ENCODE measurements at regions not wholly inside any gene's neighbourhood (a gene's known extent, or its start where the extent isn't known, plus 50 kb on each side); places are given as distances from the start of the nearest gene placed in this dataset.
A peak's percentile ranks its signal among the peaks of the same experiment; 100 is the strongest.

DNA sequence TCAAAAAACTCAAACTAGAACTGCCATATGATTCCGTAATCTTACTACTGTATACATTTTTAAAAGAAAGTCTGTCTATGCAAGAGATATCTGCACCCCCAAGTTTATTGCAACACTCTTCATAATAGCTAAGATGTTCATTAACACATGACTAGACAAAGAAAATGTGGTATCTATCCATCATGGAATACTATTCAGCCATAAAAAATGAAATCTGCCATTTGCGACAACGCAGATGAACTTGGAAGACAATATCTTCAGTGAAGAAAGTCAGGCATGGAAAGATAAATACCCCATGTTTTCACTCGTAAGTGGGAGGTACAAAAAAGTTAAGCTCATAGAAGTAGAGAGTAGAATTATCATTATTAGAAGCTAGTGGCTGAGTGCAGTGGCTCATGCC, 87.3 kb upstream of the DHRSX start:
- no peak overlapping the region for H3K4me3 ChIP-seq (ENCODE audit: control insufficient read depth in 1 of 7, extremely low read depth in 1 of 7, insufficient read depth in 4 of 7, low read depth in 2 of 7, low read length in 6 of 7)
- CTCF ChIA-PET: no interaction called here
- peaks cover 0 to 29% (median 16%) of the 10 kb centered on the region in 5 experiments for H3K27me3 ChIP-seq (replicated peaks in 2 of 5; ENCODE audit: control insufficient read depth in 4 of 5, insufficient read depth in 5 of 5, low read length in 4 of 5)
- H3K27ac ChIP-seq (ENCODE audit: insufficient read depth in 1 of 2, low read depth in 1 of 2, low read length in 2 of 2, poor library complexity in 1 of 2, severe bottlenecking in 2 of 2): no peak overlapping the region
- peaks cover 0 to 2% (median 0%) of the 10 kb centered on the region in 5 experiments for H3K9me3 ChIP-seq (ENCODE audit: control extremely low read depth in 1 of 5, control insufficient read depth in 4 of 5, insufficient read depth in 2 of 5, low read depth in 1 of 5, low read length in 4 of 5)
- H3K4me1 ChIP-seq (ENCODE audit: control extremely low read depth in 1 of 4, control insufficient read depth in 4 of 4, insufficient read depth in 4 of 4, low read length in 3 of 4): peaks cover 0 to 11% (median 5%) of the 10 kb centered on the region in 4 experiments
- POLR2A ChIA-PET: no interaction called here
- no peak for DNase-seq
- WGBS (ENCODE audit: insufficient coverage): 100% methylated on average over 1 of the region's 4 CpGs
- no peaks in the 10 kb centered on the region for H3K36me3 ChIP-seq (ENCODE audit: control insufficient read depth in 4 of 4, insufficient read depth in 4 of 4, low read length in 3 of 4)

DNA sequence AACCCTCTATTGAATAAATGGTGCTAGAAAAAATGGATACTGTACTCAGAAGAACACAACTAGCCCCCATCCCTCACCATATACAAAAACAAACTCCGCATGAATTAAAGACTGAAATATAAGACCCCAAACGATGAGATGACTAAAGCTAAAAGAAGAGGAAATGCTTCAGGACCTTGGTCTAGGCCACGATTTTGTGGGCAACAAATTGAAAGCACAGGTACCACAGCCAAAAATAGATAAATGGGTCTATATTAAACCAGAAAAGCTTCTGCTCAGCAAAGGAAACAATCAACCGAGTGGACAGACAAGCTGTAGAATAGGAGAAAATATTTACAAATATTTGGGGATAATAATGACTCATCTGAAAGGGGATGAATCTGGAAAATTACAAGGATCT, 86.4 kb upstream of the DHRSX start:
- WGBS (ENCODE audit: insufficient coverage): 37% methylated on average over 3 of the region's 4 CpGs
- DNase-seq: peak in 2 of 3 donors; percentile 32
- H3K27ac ChIP-seq (ENCODE audit: insufficient read depth in 1 of 2, low read depth in 1 of 2, low read length in 2 of 2, poor library complexity in 1 of 2, severe bottlenecking in 2 of 2): no peak overlapping the region
- peaks cover 0 to 11% (median 7%) of the 10 kb centered on the region in 4 experiments for H3K4me1 ChIP-seq (ENCODE audit: control extremely low read depth in 1 of 4, control insufficient read depth in 4 of 4, insufficient read depth in 4 of 4, low read length in 3 of 4)
- ChIA-PET CTCF (no interaction called here), POLR2A (no interaction called here)
- H3K27me3 ChIP-seq (replicated peaks in 2 of 5; ENCODE audit: control insufficient read depth in 4 of 5, insufficient read depth in 5 of 5, low read length in 4 of 5): peaks cover 0 to 38% (median 24%) of the 10 kb centered on the region in 5 experiments
- H3K9me3 ChIP-seq (ENCODE audit: control extremely low read depth in 1 of 5, control insufficient read depth in 4 of 5, insufficient read depth in 2 of 5, low read depth in 1 of 5, low read length in 4 of 5): peaks cover 0 to 2% (median 0%) of the 10 kb centered on the region in 5 experiments
- no peaks in the 10 kb centered on the region for H3K36me3 ChIP-seq (ENCODE audit: control insufficient read depth in 4 of 4, insufficient read depth in 4 of 4, low read length in 3 of 4)
- no peak overlapping the region for H3K4me3 ChIP-seq (ENCODE audit: control insufficient read depth in 1 of 7, extremely low read depth in 1 of 7, insufficient read depth in 4 of 7, low read depth in 2 of 7, low read length in 6 of 7)

DNA sequence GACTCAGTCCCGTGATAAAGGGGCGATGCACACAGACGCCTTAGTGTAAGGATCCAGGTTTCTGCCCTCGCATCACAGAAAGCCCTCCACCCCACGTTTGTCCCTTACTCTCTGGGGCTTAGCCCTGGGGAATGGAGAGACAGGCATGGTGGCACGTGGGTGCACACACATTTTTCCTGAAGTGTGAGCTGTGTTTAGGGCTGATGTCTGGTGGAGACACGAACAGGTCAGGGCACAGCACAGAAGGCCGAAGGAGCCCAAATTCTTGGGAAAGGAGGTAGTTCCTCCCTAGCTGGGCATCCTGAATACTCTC, 84.3 kb upstream of the DHRSX start:
- Histone ChIP-seq H3K27ac (ENCODE audit: insufficient read depth in 1 of 2, low read depth in 1 of 2, low read length in 2 of 2, poor library complexity in 1 of 2, severe bottlenecking in 2 of 2) (no peak overlapping the region), H3K9me3 (ENCODE audit: control extremely low read depth in 1 of 5, control insufficient read depth in 4 of 5, insufficient read depth in 2 of 5, low read depth in 1 of 5, low read length in 4 of 5) (peaks cover 0 to 2% (median 0%) of the 10 kb centered on the region in 5 experiments), H3K4me3 (ENCODE audit: control insufficient read depth in 1 of 7, extremely low read depth in 1 of 7, insufficient read depth in 4 of 7, low read depth in 2 of 7, low read length in 6 of 7) (no peak overlapping the region), H3K27me3 (replicated peaks in 2 of 5; ENCODE audit: control insufficient read depth in 4 of 5, insufficient read depth in 5 of 5, low read length in 4 of 5) (peaks cover 0 to 57% (median 32%) of the 10 kb centered on the region in 5 experiments), H3K36me3 (ENCODE audit: control insufficient read depth in 4 of 4, insufficient read depth in 4 of 4, low read length in 3 of 4) (no peaks in the 10 kb centered on the region), H3K4me1 (ENCODE audit: control extremely low read depth in 1 of 4, control insufficient read depth in 4 of 4, insufficient read depth in 4 of 4, low read length in 3 of 4) (peaks cover 0 to 11% (median 7%) of the 10 kb centered on the region in 4 experiments)
- ChIA-PET POLR2A (no interaction called here), CTCF (no interaction called here)
- WGBS (ENCODE audit: insufficient coverage): 81% methylated on average over 7 of the region's 8 CpGs
- DNase-seq: no peak

DNA sequence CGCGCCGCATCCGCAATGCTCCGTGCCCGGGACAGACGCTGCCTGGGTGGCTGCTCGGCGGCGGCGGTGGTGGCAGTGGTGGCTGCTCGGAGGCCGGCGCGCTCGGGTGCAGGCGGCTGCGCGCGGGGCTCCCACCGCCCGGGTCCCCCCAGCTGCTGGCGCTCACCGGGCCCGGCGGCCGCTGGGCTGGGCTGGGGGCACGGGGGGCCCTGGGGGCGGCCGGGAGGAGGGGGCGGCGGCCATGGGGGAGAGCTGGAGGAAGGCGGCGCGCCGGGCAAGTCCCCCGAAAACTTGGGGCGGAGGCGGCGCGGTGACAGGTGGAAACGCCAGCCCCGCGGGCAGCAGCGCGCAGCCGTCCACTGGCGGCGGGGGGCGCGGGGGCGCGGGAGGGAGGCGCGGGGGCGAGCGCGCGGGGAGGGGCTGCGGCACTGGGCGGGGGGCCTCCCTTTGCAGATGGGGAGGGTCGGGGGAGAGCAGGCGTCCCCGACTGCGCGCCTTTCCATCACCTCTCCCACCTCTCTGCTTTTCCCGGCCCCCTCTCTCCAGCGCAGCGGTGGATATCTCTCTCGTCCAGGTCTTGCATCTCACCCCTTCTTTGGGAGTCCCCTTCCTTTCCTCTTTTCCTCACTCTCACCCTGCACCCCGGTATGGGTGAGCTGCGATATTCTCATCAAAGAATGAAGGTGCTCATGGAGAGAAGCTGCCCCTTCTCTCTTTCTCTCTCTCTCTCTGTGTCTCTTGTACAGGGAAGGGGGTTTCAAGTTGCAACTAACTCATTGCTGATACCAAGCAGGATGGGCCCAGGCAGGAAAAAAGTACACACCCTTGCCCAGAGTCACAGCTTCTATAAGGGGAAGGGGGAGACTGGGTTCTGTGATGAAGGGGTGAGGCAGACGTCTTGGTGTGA, 83.7 kb upstream of the DHRSX start:
- Histone ChIP-seq H3K36me3 (ENCODE audit: control insufficient read depth in 4 of 4, insufficient read depth in 4 of 4, low read length in 3 of 4) (no peaks in the 10 kb centered on the region), H3K4me3 (ENCODE audit: control insufficient read depth in 1 of 7, extremely low read depth in 1 of 7, insufficient read depth in 4 of 7, low read depth in 2 of 7, low read length in 6 of 7) (peak overlapping the region in 3 of 7 experiments; percentile 2 to 51 (median 19)), H3K9me3 (ENCODE audit: control extremely low read depth in 1 of 5, control insufficient read depth in 4 of 5, insufficient read depth in 2 of 5, low read depth in 1 of 5, low read length in 4 of 5) (peaks cover 0 to 2% (median 0%) of the 10 kb centered on the region in 5 experiments), H3K27me3 (replicated peaks in 2 of 5; ENCODE audit: control insufficient read depth in 4 of 5, insufficient read depth in 5 of 5, low read length in 4 of 5) (peaks cover 0 to 60% (median 33%) of the 10 kb centered on the region in 5 experiments), H3K27ac (ENCODE audit: insufficient read depth in 1 of 2, low read depth in 1 of 2, low read length in 2 of 2, poor library complexity in 1 of 2, severe bottlenecking in 2 of 2) (no peak overlapping the region), H3K4me1 (ENCODE audit: control extremely low read depth in 1 of 4, control insufficient read depth in 4 of 4, insufficient read depth in 4 of 4, low read length in 3 of 4) (peaks cover 0 to 11% (median 7%) of the 10 kb centered on the region in 4 experiments)
- ChIA-PET POLR2A (no interaction called here), CTCF (no interaction called here)
- peak in 2 of 3 donors; percentile 24 to 33 for DNase-seq
- WGBS (ENCODE audit: insufficient coverage): 5% methylated on average over 21 of the region's 73 CpGs

DNA sequence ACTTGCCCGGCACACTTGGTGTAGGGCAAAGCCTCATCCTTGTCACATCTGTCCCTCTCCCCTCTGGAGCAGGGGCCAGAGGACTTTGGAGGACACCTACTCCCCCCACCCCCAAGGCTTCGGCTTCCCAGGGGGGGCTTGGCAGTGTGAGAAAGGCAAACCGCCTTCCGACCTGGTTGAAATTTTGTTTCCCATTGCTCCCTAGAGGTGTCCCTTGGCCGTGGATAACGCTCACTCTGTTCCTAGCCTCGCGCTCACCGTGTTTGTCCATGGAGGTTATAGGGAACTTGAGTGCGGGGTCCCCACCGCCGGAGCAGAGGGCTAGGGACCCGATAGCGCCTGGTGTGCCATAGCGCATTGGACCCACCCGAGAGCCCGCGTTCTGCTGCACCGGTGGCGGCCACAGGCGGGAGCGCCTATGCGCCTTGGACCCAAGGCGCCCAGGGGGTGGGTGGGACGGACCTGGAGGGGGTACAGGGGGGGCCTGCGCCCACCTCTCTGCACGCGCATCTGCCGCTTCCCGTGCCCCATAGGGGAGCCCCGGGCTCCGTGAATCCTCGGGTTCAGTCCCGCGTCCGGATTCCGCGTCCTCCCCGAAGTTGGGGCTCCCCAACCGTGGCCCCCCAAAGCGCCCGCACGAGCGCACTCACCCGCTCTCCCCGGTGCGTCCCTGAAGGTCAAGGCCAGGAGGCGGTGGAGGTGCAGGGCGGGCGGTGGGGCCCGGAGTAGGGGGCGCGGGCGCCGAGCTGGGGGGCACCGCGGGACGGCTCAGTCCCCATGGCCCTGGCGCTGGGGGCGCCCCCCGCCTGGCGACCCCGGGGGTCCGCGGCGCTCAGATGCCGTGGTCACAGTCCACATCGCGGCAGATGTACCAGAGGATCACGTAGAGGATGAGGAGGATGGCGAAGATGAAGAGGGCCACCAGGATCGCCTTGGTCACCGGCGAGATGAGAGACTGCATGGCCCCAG, 82.7 kb upstream of the DHRSX start:
- peaks cover 0 to 62% (median 35%) of the 10 kb centered on the region in 5 experiments for H3K27me3 ChIP-seq (replicated peaks in 2 of 5; ENCODE audit: control insufficient read depth in 4 of 5, insufficient read depth in 5 of 5, low read length in 4 of 5)
- no peak overlapping the region for H3K27ac ChIP-seq (ENCODE audit: insufficient read depth in 1 of 2, low read depth in 1 of 2, low read length in 2 of 2, poor library complexity in 1 of 2, severe bottlenecking in 2 of 2)
- DNase-seq: peak in 1 of 3 donors; percentile 19
- CTCF ChIA-PET: no interaction called here
- peak overlapping the region in 3 of 7 experiments; percentile 19 to 53 (median 52) for H3K4me3 ChIP-seq (ENCODE audit: control insufficient read depth in 1 of 7, extremely low read depth in 1 of 7, insufficient read depth in 4 of 7, low read depth in 2 of 7, low read length in 6 of 7)
- 4% methylated on average over 44 of the region's 74 CpGs for WGBS (ENCODE audit: insufficient coverage)
- H3K36me3 ChIP-seq (ENCODE audit: control insufficient read depth in 4 of 4, insufficient read depth in 4 of 4, low read length in 3 of 4): no peaks in the 10 kb centered on the region
- H3K9me3 ChIP-seq (ENCODE audit: control extremely low read depth in 1 of 5, control insufficient read depth in 4 of 5, insufficient read depth in 2 of 5, low read depth in 1 of 5, low read length in 4 of 5): peaks cover 0 to 2% (median 0%) of the 10 kb centered on the region in 5 experiments
- H3K4me1 ChIP-seq (ENCODE audit: control extremely low read depth in 1 of 4, control insufficient read depth in 4 of 4, insufficient read depth in 4 of 4, low read length in 3 of 4): peaks cover 0 to 14% (median 7%) of the 10 kb centered on the region in 4 experiments
- POLR2A ChIA-PET: no interaction called here

DNA sequence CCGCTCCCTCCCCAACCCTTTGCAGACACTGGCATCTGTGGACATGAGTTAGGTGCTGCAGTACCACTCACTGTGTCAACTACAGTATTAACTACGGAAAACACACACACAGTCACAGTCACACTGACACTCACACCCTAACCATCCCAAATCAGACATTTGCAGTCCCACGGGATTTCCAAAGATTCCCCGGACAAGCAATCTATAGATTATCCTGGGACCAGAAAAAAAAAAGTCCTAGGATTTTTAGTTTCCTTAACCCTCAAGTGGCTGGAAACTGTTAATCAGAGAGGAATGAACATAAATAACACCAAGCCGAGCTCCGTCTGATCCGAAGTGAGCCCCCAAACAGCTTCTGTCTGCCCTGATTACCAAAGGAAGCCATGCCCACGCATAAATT, 81.9 kb upstream of the DHRSX start:
- POLR2A ChIA-PET: no interaction called here
- H3K4me3 ChIP-seq (ENCODE audit: control insufficient read depth in 1 of 7, extremely low read depth in 1 of 7, insufficient read depth in 4 of 7, low read depth in 2 of 7, low read length in 6 of 7): no peak overlapping the region

More for the DNA sequence above, 81.9 kb upstream of the DHRSX start:
- 20% methylated on average over 6 of the region's 8 CpGs for WGBS (ENCODE audit: insufficient coverage)
- no peaks in the 10 kb centered on the region for H3K36me3 ChIP-seq (ENCODE audit: control insufficient read depth in 4 of 4, insufficient read depth in 4 of 4, low read length in 3 of 4)
- H3K4me1 ChIP-seq (ENCODE audit: control extremely low read depth in 1 of 4, control insufficient read depth in 4 of 4, insufficient read depth in 4 of 4, low read length in 3 of 4): peaks cover 0 to 14% (median 7%) of the 10 kb centered on the region in 4 experiments
- H3K27me3 ChIP-seq (replicated peaks in 2 of 5; ENCODE audit: control insufficient read depth in 4 of 5, insufficient read depth in 5 of 5, low read length in 4 of 5): peaks cover 0 to 62% (median 35%) of the 10 kb centered on the region in 5 experiments
- no peak overlapping the region for H3K27ac ChIP-seq (ENCODE audit: insufficient read depth in 1 of 2, low read depth in 1 of 2, low read length in 2 of 2, poor library complexity in 1 of 2, severe bottlenecking in 2 of 2)
- CTCF ChIA-PET: no interaction called here
- DNase-seq: peak in 1 of 3 donors; percentile 19
- no peaks in the 10 kb centered on the region for H3K9me3 ChIP-seq (ENCODE audit: control extremely low read depth in 1 of 5, control insufficient read depth in 4 of 5, insufficient read depth in 2 of 5, low read depth in 1 of 5, low read length in 4 of 5)
